ENCODE measurements at regions not wholly inside any gene's neighbourhood (a gene's known extent, or its start where the extent isn't known, plus 50 kb on each side); places are given as distances from the start of the nearest gene placed in this dataset.

GRCh38 chr20:60078351-60079250 lies 120.4 kb downstream of the CDH26 start:
- TF ChIP-seq POLR2A (IDR thresholded peaks at IDR 0.05) (no peak), CTCF (IDR thresholded peaks at IDR 0.05) (no peak)

Measured in uterus (tissue), 2 donors.